COR-L47 (cell line): ENCODE measurements at regions not wholly inside any gene's neighbourhood (a gene's known extent, or its start where the extent isn't known, plus 50 kb on each side); places are given as distances from the start of the nearest gene placed in this dataset.

Source experiments
- DNase-seq: peaks from one replicate; lab custom pipeline; 2025; lab: John Stamatoyannopoulos, UW

DNA sequence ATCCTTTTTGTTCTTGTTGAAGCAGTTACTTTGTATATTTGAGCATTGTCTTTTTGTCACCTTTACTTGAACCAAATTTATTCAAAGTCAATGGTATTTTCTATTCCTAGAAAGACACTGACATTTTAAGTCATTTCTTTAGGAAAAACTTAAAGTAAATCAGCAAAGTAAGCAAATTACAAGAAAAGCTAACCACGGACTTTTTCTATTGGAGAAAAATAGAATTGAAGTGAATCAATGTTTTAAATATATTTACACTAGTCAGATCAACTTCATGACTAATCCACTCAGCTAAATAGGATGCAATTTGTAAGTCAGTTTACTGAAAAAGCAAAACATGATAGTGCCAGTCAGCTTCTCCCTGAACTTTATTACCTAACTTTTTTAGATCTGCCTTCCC lies 733.8 kb upstream of the ALCAM start:
- DNase-seq: no peak

DNA sequence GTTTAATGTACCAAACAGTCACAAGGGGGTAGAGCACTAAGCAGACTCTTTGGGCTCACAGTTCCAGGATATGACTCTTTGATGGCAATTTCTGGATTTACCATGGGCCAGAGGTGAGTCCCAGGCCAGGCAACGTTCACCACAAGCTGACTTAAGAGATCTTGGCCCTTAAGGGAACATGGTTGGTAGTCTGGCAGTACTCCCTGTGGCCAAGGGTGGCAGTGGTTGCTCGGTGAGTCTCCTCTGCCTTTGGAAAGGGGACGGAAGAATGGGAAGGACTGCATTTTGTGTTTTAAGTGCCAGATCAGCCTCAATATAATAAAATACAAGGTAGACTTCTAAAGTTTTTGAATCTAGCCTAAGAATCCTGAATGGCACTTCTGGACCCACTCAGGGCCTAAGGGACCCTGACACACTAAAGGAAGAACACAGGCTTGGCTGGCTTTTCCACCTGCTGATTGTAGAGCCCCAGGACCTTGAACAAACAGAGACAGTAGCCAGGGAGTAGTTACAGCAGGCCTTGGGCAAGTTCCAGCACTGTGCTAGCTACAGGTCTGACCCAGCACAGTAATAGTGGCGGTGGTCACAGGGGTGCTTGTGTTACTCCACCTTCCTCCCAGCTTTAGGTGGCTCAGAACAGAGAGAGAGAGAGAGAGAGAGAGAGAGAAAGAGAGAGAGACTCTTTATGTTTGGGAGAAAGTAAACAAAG lies 730.7 kb upstream of the ALCAM start:
- no peak for DNase-seq

DNA sequence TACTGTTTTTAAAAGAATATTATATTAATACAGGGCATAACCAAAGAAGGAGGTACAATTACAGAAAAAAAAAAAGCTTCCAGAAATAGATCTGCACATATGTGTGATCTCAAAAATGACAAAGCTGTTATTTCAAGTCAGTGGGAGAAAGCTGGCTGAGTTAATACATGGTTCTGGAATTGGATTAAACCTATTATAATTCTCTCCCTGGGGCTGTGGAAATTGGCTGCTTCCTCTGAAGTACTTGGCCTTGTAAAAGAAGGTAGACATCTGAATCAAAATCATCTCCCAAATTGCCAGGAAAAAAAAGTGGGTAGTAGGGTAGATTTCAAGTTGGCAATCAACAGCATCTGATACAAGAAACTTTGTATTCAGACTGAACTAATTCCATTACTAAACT lies 723.9 kb upstream of the ALCAM start:
- no peak for DNase-seq

DNA sequence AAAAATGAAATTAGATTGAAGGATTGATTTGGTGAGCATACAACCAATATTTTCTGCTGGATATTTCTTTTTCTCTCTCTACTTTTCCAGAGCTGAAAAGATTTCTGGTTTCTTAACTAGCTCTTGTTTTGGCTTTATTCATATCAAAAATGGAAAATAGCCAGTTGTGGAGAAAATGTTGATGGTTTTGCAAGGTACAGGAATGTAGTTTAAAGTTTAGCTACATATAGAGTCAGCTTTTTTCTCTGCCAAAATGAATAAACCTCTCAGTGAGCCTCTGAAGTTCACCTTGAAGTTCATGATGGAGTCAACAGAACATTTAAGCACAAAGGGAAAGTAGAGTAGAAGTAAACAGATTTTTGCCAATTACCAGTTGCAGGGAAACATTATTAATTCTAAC lies 720.5 kb upstream of the ALCAM start:
- no peak for DNase-seq

DNA sequence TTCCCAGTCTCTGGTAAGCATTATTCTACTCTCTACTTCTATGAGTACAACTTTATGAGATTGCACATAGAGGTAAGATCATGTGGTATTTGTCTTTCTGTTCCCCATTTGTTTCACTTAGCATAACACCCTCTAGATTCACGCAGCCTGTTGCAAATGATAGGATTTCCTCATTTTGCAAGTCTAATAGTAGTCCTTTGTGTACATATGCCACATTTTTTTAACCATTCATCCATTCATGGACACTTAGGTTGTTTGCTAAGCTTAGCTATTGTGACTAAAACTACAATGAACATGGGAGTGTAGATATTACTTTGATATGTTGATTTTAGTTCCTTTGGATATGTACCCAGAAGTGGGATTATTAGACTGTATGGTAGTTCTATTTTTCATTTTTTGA lies 717.9 kb upstream of the ALCAM start:
- DNase-seq: no peak

DNA sequence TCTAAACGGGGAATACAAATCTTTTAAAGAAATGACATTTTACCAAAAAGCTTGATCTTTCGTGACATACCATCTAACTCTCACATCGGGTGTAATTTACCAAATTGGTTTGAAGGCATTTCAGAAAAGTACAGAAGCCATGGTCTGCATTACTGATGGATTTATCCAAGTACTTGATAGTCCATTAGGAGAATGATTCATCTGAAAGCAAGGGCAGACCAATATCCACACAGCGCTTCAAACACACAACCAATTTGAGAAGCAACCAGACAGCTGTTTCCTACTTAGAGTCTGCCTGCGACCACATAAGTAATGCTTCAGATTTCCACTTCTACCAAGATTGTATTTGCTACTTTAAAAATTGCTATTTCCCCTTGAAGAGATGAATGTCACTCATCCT lies 697.6 kb upstream of the ALCAM start:
- DNase-seq: no peak

DNA sequence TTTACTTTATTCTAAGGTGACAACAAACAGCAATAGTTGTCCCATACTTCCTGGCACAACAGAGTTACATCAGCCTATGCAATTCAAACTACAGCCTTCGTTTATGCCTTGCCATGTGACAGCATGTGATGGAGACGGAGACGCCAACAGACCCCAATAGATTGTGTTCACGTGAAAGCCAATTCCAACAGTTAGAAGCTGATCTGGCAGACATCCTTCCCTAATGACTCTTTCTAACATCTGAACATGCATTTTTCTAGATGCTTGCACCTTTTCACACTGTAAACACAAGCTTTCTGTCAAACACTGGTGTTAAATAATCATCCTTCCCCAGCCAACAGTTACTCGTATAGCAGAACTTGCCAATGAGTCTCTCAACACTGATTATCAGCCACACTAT lies 694.4 kb upstream of the ALCAM start:
- DNase-seq: no peak

DNA sequence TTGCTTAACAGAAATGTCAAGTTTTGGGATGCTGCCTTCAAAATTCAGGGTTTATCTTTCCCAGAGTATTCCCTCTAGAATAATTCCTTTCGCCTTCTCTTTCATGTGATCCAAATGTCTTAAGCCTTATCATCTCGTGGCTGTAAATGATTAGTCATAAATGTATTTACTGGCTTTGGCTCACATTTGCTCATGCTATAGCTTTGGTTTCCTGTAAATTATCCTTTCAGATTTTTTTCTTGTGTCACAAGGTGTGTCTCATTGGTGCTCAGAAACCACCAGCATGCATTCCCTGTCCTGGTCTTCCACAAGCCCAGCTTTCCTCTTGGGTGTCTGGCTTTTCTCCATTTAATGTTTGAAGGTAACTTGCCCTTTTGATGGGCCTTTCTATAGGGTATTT lies 692.7 kb upstream of the ALCAM start:
- DNase-seq: no peak

DNA sequence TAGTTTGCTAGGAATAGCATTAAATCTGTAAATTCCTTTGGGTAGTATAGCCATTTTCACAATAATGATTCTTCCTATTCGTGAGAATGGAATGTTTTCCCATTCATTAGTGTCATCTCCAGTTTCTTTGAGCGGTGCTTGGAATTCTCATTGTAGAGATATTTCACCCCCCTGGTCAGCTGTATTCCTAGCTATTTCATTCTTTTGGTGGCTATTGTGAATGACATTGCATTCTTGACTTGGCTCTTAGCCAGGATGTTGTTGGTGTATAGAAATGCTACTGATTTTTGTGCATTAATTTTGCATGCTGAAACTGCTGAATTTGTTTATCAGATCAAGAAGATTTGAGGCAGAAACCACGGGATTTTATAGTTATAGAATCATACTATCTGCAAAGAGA lies 690.5 kb upstream of the ALCAM start:
- DNase-seq: no peak

DNA sequence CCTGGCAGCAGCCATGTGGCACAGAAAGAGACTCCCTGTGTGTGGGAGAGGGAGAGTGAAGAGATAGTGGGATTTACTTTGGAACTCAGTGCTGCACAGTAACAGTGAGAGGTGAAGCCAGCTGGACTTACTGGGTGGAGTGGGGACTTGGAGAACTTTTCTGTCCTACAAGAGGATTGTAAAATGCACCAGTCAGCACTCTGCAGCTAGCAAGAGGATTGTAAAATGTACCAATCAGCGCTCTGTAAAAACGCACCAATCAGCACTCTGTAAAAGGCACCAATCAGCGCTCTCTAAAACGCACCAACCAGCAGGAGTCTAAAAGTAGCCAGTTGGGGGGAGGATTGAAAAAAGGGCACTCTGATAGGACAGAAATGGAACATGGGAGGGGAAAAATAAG lies 688.8 kb upstream of the ALCAM start:
- no peak for DNase-seq

DNA sequence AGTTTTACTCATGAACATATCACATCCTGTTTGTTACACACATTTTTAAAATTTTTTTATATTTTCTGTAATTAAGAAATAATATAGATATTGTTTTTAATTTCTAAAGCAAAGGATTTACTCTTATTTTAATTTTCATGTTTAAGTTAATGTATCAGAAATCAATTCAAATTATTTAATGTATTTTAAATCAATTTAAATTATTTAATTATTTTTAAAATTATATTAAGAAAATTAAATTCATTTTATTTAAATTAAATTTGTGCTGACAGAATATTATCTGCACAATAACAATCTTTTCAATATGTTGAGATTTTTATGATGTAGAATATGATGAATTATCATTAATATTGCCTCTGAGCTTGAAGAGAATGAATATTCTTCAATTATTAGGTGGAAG lies 681.2 kb upstream of the ALCAM start:
- DNase-seq: no peak

DNA sequence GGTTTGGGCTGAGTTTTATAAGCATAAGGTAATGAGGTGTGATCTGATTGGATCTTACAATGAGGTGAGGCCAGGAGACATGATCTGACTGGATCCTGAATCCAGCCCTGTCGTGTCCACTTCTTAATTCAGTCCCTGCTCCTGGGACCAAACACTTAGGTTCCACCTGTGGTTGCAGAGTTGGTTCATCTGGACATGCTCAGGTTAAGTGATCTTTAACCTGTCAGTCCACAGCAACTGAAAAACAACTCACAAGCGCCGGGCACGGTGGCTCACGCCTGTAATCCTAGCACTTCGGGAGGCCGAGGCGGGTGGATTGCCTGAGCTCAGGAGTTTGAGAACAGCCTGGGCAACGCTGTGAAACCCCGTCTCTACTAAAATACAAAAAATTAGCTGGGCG lies 679.3 kb upstream of the ALCAM start:
- DNase-seq: no peak

DNA sequence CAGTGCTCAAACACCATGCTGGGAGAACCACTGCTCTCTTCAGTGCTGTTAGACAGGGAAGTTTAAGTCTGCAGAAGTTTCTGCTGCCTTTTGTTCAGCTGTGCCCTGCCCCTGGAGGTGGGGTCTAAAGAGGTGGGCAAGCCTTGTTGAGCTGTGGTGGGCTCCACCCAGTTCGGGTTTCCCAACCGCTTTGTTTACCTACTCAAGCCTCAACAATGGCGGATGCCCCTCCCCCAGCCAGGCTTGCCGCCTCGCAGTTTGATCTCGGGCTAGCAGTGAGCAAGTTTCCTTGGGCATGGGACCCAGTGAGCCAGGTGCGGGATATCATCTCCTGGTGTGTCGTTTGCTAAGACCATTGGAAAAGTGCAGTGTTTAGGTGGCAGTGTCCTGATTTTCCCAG lies 670.2 kb upstream of the ALCAM start:
- DNase-seq: no peak

DNA sequence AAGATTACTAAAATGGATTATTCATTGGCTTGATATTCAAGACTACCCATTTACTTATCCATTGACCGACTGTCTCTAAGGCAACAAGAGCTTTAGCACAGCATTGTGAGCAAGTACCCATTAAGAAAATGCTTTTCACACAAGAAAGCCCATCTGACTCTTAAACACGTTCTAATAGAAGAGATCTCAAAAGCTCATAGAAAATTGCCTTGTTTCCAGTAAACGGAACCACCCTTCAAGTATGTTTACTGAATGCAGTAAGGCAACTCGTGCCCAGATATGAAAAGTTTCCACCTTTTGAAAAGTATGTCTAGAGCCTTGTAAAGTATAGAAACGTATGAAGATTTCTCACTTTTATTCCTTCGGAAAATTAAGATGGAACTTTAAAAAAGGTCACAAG lies 655.3 kb upstream of the ALCAM start:
- DNase-seq: no peak

DNA sequence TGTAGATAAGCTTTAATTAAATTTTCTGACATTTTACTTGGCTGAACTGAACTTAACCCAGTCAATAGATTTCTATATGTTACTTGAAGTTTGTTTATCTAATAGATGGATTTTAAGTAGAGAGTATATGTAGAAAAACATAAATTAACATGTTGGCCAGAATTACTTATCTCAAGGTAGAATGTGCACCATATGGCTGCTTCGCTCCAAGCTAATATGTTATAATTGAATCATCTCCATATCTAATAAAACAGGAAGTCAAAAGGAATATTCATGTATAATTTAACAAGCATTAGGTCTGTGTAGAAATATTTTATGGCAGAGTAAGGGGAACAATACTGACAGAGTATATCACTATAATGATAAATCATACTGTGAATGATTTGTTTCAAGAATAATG lies 650.7 kb upstream of the ALCAM start:
- no peak for DNase-seq

DNA sequence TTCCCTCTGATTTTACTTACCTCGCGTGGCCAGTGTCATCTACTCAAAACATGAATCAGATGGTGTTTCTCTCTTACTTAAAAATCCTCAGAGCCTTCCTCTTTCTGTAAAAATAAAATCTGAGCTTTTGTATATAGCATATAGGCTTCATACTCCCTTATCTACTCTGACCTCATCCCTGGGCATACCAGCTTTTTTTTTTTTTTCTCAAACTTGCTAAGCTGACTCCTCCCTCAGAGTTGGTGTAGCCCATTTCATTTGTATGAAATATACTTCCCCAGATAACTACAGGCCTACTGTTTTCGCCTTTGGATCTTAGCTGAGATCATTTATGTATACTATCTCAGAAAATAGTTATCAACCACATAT lies 648.9 kb upstream of the ALCAM start:
- no peak for DNase-seq

DNA sequence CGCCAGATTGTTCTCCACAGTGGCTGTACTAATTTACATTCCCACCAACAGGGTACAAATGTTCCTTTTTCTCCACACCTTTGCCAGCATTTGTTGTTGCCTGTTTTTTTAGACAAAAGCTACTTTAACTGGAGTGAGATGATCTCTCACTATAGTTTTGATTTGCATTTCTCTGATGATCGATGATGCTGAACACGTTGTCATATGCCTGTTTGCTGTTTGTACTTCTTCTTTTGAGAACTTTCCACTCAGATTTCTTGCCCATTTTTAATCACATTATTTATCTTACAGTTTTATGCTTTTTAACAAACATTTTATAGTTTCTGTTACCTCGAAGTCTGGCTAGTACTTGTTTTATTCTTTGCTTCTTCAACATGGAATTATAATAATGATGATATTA lies 643.7 kb upstream of the ALCAM start:
- no peak for DNase-seq

DNA sequence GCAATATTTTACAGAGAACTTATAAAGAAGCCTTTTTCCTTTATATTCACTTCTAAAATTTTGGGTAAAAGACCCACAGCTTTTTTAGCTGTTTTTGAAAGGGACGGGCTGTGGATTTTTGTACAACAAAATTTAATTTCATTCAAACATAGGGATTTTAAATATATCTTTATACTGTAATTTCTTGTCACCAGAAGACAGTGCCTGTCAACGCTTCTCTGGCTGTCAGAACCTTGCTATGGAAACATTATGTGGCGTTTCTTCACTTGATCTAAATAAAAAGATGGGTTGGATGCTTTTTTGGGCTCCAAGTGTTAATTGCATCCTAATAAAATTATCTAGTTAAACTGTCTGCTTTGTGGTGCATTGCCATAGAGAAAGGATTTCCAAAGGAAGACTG lies 635.6 kb upstream of the ALCAM start:
- no peak for DNase-seq

DNA sequence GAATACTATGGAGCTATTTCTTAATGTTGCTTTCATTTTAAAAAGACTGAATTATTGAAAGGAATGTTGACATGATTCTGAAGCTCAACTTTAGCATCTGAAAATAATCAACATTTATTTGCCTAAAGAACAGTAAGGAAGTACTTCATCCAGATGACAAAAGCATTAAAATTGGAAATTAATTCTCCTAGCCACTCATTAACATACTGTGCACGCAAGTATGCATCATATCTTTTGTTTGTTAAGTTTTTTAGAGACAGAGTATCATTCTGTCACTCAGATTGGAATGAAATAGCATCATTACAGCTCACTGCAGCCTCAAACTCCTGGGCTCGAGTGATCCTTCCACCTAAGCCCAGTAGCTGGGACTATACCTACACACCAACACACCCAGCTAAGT lies 632.1 kb upstream of the ALCAM start:
- DNase-seq: no peak

DNA sequence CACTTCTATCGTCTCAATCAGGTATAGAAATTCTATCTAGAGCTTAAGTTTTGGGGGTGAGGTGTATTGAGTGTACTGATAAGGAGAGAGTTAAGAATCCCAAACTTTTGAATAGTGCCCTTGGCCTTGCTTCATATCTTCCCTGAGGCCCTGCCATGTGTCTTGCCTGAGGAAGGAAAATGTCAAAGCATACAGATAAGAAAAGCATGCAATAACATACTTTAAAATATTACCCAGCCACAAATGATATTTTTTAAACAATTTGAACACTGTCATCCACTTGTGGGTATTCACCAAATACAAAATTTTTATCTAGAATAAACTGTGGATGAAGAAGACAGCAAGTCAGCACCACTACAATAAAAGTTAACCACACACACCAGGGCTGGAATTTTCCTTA lies 631.0 kb upstream of the ALCAM start:
- DNase-seq: no peak

DNA sequence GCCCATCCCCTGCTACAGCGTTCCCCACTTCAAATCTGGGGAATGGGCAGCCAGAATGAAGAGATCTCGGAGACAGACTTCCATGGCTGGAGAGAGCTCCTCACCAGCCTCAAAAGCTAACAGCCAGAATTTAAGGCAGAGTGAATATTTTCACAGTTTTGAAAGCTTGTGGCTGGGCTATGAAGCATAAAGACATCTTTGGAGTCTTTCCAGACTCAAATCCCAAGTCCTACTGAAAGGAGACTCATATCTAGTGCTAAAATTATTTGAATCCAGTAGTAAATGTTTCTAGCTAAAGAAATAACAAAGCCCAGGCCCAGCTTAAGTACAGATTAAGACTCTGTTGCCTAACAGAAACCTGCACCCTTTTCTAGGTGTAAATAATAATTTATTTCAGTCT lies 628.4 kb upstream of the ALCAM start:
- DNase-seq: no peak

DNA sequence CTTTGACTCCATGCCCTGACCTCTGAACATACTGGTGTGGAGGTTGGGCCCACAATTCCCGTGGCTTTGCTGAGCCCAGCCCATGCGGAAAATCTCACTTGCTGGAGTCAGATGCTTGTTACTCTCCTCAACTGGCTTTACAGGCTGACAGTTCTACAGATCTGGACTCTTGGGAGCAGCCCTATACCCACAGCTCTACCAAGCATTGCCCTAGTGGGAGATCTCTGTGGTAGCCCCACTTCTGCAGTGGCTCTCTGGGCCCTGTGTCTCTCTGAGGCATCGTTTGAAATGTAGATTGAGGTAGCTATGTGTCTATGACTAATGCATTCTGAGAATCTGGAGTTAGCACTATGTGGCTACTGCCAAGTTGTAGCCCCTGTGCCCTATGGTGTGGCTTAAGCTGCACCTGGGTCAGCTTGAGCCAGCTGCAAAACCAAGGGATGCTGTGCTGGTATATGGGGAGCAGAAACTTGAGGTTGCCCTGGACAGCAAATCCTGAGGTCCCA lies 625.8 kb upstream of the ALCAM start:
- DNase-seq: no peak

DNA sequence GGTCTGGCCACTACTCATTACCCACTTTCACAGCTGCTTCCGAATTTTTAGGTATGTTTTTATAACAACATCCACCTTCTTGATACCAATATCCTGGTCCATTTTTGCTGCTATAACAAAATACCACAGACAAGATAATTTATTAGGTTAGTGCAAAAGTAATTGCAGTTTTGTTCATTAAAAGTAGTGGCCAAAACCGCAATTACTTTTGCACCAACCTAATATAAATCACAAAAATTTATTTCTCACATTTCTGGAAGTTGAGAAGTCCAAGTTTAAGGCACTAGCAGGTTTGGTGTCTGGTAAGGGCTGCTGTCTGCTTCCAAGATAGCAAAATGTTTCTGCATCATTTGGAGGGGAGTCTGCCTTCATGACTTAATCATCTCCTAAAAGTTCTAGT lies 624.7 kb upstream of the ALCAM start:
- no peak for DNase-seq

DNA sequence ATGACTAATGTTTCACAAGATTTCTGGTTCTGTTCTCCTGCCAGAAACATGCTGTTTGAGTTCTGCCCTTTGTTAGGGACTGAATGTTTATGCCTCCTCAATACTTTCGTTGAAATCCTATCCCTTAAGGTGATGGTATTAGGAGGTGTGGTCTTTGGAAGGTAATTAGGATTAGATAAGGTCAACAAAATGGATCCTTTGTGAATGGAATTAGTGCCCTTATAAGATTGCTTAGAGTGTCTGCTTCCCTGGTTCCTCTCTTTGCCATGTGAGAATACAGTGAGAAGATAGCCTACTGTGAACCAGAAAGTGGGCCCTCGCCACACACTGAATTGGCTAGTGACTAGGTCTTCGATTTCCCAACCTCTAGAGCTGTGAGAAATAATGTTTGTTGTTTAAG lies 621.4 kb upstream of the ALCAM start:
- no peak for DNase-seq

DNA sequence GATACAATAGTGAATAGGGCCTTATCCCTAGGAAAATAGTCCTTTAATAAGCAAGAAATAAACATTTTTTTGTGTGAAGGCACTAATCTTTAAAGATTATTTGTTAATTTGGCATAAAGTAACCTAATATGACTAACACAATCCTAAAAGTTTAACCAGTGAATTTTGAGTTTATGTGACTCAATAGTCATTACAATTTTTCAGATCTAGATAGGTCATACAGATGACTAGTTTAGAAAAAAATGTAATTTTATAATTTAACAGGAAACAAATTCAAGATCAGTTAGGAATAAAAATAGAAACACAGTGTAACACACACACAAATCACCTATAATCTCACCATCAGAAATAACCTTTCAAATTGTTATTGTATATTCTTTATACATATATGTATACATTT lies 620.7 kb upstream of the ALCAM start:
- DNase-seq: no peak
